Neural crest cell (in vitro differentiated cells): ENCODE measurements at regions not wholly inside any gene's neighbourhood (a gene's known extent, or its start where the extent isn't known, plus 50 kb on each side); places are given as distances from the start of the nearest gene placed in this dataset.

Experiments used
- DNase-seq: peaks from one replicate; pipeline ENCODE4 v3.0.0; 2021; ENCODE audit warnings: low read depth, mixed read lengths, low spot score
- H3K27ac Mint-ChIP-seq: one replicate; pipeline ENCODE4 v1.8.0; 2021; ENCODE audit warnings: mild to moderate bottlenecking, mixed read lengths; ENCODE audit not compliant: unreplicated experiment
- H3K27me3 Mint-ChIP-seq: 2 replicates; pipeline ENCODE4 v1.8.0; 2021; ENCODE audit warnings: low read depth, mild to moderate bottlenecking, mixed read lengths
- H3K36me3 Mint-ChIP-seq: 2 replicates; pipeline ENCODE4 v1.8.0; 2021; ENCODE audit warnings: low read depth, mild to moderate bottlenecking, mixed read lengths
- H3K4me1 Mint-ChIP-seq: 2 replicates; pipeline ENCODE4 v1.8.0; 2021; ENCODE audit warnings: mixed read lengths
- H3K4me3 Mint-ChIP-seq: one replicate; pipeline ENCODE4 v1.8.0; 2021; ENCODE audit warnings: mild to moderate bottlenecking, mixed read lengths
- H3K9me3 Mint-ChIP-seq: 2 replicates; pipeline ENCODE4 v1.8.0; 2021; ENCODE audit warnings: mixed read lengths
- CTCF ChIP-seq: fragments of 200-600 bp; sonication (generic); conservative IDR thresholded peaks from 2 replicates; pipeline ENCODE4 v1.5.0; 2021; ENCODE audit warnings: antibody characterized with exemption, mild to moderate bottlenecking

- H3K4me3 Mint-ChIP-seq = no peak overlapping the region
Observed at GRCh38 chr3:168419091-168419490, 323.4 kb upstream of the GOLIM4 start.

GRCh38 chr3:168417016-168417415 is 321.3 kb upstream of the GOLIM4 start:
- Mint-ChIP-seq H3K4me3 (no peak overlapping the region), H3K4me1 (peaks cover 22% of the 10 kb centered on the region), H3K9me3 (no peaks in the 10 kb centered on the region), H3K36me3 (peaks cover 3% of the 10 kb centered on the region), H3K27ac (no peak overlapping the region), H3K27me3 (no peaks in the 10 kb centered on the region)
- TF ChIP-seq CTCF = no peak
- no peak for DNase-seq

More at GRCh38 chr3:168419091-168419490, 323.4 kb upstream of the GOLIM4 start:
- no peak for DNase-seq
- Mint-ChIP-seq H3K27ac (no peak overlapping the region), H3K36me3 (peaks cover 3% of the 10 kb centered on the region), H3K9me3 (no peaks in the 10 kb centered on the region), H3K27me3 (no peaks in the 10 kb centered on the region), H3K4me1 (peaks cover 22% of the 10 kb centered on the region)
- TF ChIP-seq CTCF = no peak

- no peak for TF ChIP-seq CTCF
- Mint-ChIP-seq H3K9me3 (no peaks in the 10 kb centered on the region), H3K36me3 (peaks cover 3% of the 10 kb centered on the region), H3K27ac (no peak overlapping the region), H3K4me1 (peaks cover 22% of the 10 kb centered on the region), H3K4me3 (no peak overlapping the region), H3K27me3 (no peaks in the 10 kb centered on the region)
- no peak for DNase-seq
Observed at GRCh38 chr3:168416446-168416845, 320.7 kb upstream of the GOLIM4 start.

- no peak for DNase-seq
- H3K36me3 Mint-ChIP-seq = peaks cover 5% of the 10 kb centered on the region
- H3K4me3 Mint-ChIP-seq = no peak overlapping the region
- no peaks in the 10 kb centered on the region for H3K27me3 Mint-ChIP-seq
- H3K4me1 Mint-ChIP-seq = peaks cover 19% of the 10 kb centered on the region
- no peak overlapping the region for H3K27ac Mint-ChIP-seq
- no peak for TF ChIP-seq CTCF
- peaks cover 3% of the 10 kb centered on the region for H3K9me3 Mint-ChIP-seq
Observed at GRCh38 chr3:168414149-168414548, 318.4 kb upstream of the GOLIM4 start.

- no peaks in the 10 kb centered on the region for H3K27me3 Mint-ChIP-seq
- no peak overlapping the region for H3K27ac Mint-ChIP-seq
- H3K4me1 Mint-ChIP-seq = no peaks in the 10 kb centered on the region
- peaks cover 5% of the 10 kb centered on the region for H3K36me3 Mint-ChIP-seq
- H3K4me3 Mint-ChIP-seq = no peak overlapping the region
- no peak for TF ChIP-seq CTCF
- H3K9me3 Mint-ChIP-seq = peaks cover 3% of the 10 kb centered on the region
- DNase-seq = no peak
Observed at GRCh38 chr3:168407381-168407780, 311.7 kb upstream of the GOLIM4 start.

GRCh38 chr3:168405288-168405687 is 309.6 kb upstream of the GOLIM4 start:
- Mint-ChIP-seq H3K9me3 (peaks cover 3% of the 10 kb centered on the region), H3K27ac (no peak overlapping the region), H3K4me3 (no peak overlapping the region), H3K4me1 (no peaks in the 10 kb centered on the region), H3K27me3 (no peaks in the 10 kb centered on the region), H3K36me3 (peaks cover 4% of the 10 kb centered on the region)
- DNase-seq = no peak
- TF ChIP-seq CTCF = no peak
